ENCODE measurements at regions not wholly inside any gene's neighbourhood (a gene's known extent, or its start where the extent isn't known, plus 50 kb on each side); places are given as distances from the start of the nearest gene placed in this dataset.

DNA sequence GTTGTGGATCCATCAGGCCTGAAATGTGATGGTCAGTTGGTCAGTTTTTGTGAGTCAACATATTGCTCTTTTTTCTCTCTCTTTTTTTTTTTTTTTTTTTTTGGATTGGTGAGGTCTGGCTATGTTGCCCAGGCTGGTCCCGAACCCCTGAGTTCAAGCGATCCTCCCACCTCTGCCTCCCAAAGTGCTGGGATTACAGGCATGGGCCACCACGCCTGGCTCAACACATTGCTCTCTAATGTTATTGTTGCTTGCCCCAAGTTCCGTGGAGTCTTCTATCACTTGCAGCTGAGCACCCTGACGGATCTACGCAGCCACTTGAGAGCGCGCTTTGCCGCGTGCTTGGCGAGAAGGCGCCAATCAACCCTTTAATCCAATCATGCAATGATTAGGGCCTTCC lies 69.5 kb upstream of the DIO3 start:
- TF ChIP-seq, protein P1, sequence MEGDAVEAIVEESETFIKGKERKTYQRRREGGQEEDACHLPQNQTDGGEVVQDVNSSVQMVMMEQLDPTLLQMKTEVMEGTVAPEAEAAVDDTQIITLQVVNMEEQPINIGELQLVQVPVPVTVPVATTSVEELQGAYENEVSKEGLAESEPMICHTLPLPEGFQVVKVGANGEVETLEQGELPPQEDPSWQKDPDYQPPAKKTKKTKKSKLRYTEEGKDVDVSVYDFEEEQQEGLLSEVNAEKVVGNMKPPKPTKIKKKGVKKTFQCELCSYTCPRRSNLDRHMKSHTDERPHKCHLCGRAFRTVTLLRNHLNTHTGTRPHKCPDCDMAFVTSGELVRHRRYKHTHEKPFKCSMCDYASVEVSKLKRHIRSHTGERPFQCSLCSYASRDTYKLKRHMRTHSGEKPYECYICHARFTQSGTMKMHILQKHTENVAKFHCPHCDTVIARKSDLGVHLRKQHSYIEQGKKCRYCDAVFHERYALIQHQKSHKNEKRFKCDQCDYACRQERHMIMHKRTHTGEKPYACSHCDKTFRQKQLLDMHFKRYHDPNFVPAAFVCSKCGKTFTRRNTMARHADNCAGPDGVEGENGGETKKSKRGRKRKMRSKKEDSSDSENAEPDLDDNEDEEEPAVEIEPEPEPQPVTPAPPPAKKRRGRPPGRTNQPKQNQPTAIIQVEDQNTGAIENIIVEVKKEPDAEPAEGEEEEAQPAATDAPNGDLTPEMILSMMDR (conservative IDR thresholded peaks at IDR 0.05) = no peak
- TF ChIP-seq ZFX (IDR thresholded peaks at IDR 0.05) = no peak
